ENCODE measurements at regions not wholly inside any gene's neighbourhood (a gene's known extent, or its start where the extent isn't known, plus 50 kb on each side); places are given as distances from the start of the nearest gene placed in this dataset.

- ATAC-seq (no peak), DNase-seq (no peak)
- intact Hi-C loops (cut with micrococcal nuclease): no loop called here
- ChIA-PET CTCF (no interaction called here), POLR2A (no interaction called here)
- no peaks in the 10 kb centered on the region for H3K9me3 Mint-ChIP-seq
- no peak overlapping the region for H3K27ac Mint-ChIP-seq
- no peak for TF ChIP-seq CTCF (IDR thresholded peaks at IDR 0.05)
- no peaks in the 10 kb centered on the region for H3K4me1 Mint-ChIP-seq (ENCODE audit: low read depth)
- H3K27me3 Mint-ChIP-seq: no peaks in the 10 kb centered on the region
- no peak overlapping the region for H3K4me3 Mint-ChIP-seq
- H3K36me3 Mint-ChIP-seq (ENCODE audit: low read depth): no peaks in the 10 kb centered on the region
These were observed 165.7 kb upstream of the RARB start for GRCh38 chr3:25262322-25262721.

DNA sequence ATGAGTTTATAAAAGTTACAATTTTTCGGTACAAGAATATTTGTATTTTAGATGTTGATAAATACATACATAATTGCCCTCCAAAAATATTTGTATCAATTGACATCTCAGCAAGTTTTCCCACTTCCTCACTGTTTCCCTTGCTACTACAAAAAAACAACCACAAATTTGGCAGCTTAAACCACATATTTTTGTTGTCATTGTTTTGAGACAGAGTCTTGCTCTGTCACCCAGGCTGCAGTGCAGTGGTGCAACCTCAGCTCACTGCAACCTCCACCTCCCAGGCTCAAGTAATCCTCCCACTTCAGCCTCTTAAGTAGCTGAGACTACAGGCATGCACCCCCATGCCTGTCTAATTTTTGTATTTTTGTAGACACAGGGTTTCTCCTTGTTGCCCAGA is 162.8 kb upstream of the RARB start:
- DNase-seq: no peak
- no peak for TF ChIP-seq CTCF (IDR thresholded peaks at IDR 0.05)
- ATAC-seq: no peak
- Mint-ChIP-seq H3K27me3 (no peaks in the 10 kb centered on the region), H3K4me3 (no peak overlapping the region), H3K36me3 (ENCODE audit: low read depth) (no peaks in the 10 kb centered on the region), H3K9me3 (no peaks in the 10 kb centered on the region), H3K27ac (no peak overlapping the region), H3K4me1 (ENCODE audit: low read depth) (no peaks in the 10 kb centered on the region)
- POLR2A ChIA-PET: no interaction called here
- intact Hi-C loops (cut with micrococcal nuclease): no loop called here
- CTCF ChIA-PET: no interaction called here

DNA sequence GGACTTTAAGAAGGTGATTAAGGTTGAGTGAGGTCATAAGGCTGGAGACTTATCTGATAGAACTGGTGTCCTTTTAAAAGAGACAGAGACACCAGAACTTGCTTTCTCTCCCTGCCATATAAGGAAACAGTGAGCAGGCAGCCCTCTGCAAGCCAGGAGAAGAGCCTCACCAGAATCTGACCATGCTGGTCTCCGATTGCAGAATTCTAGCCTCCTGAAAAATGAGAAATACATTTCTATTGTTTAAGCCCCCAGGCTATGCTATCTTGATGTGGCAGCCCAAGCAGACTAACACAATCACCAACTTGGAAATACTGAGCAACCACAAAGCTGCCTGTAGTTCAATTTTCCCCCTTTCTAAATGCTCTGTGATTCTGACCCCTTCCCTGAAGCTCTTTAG is 161.4 kb upstream of the RARB start:
- no peaks in the 10 kb centered on the region for H3K27me3 Mint-ChIP-seq
- no peaks in the 10 kb centered on the region for H3K4me1 Mint-ChIP-seq (ENCODE audit: low read depth)
- DNase-seq (no peak), ATAC-seq (no peak)
- H3K9me3 Mint-ChIP-seq: no peaks in the 10 kb centered on the region
- H3K4me3 Mint-ChIP-seq: no peak overlapping the region
- H3K27ac Mint-ChIP-seq: no peak overlapping the region
- TF ChIP-seq CTCF (IDR thresholded peaks at IDR 0.05): no peak
- H3K36me3 Mint-ChIP-seq (ENCODE audit: low read depth): no peaks in the 10 kb centered on the region
- CTCF ChIA-PET: no interaction called here
- intact Hi-C loops (cut with micrococcal nuclease): no loop called here
- POLR2A ChIA-PET: no interaction called here

DNA sequence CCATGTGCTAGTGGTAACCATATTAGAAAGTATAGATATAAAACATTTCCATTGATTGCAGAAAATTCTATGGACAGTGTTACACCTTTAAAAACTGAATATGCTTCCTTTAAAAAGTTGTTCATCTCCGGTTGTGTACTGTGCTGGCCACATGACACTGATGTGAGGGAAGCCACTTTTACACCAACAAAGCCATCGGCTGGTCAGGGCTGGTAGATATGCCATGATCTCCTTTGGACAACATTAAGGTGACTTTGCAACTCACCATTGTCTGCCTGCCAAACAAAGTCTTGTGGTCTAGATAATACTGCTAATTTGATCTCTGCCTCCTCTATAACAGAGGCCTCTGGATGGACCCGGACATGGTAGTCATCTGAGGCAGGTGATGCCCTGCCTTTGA is 156.0 kb upstream of the RARB start:
- intact Hi-C loops (cut with micrococcal nuclease): no loop called here
- DNase-seq (no peak), ATAC-seq (no peak)
- TF ChIP-seq CTCF (IDR thresholded peaks at IDR 0.05): no peak
- H3K4me3 Mint-ChIP-seq: no peak overlapping the region
- H3K36me3 Mint-ChIP-seq (ENCODE audit: low read depth): no peaks in the 10 kb centered on the region
- ChIA-PET POLR2A (no interaction called here), CTCF (no interaction called here)
- no peak overlapping the region for H3K27ac Mint-ChIP-seq
- no peaks in the 10 kb centered on the region for H3K4me1 Mint-ChIP-seq (ENCODE audit: low read depth)
- H3K27me3 Mint-ChIP-seq: no peaks in the 10 kb centered on the region
- no peaks in the 10 kb centered on the region for H3K9me3 Mint-ChIP-seq

DNA sequence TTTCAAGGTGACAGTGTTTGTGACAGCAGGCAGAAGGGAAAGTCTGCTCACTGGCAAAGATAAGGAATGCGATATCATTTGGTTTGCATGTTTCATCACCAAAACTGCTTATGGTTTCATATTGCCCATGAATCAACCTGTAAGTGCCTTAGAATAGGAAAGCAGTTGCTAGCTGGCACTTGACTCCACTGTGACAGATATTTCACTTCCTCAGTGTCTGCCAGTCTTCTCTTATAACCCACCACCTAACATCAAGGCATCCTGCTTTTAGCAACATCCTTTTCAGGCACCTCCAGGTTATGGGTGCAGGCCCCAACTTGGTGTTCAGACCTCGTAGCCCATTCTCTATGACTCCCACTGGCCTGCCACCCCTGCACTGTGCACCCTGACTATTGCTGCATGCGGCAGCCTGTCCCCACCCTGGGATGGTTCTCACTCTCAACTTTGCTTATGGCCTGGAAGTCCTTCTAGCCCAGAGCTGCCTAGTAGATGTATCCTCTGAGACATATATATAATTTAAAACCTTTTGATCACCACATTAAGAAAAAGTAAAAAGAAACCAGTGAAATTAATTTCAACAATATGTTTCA is 154.4 kb upstream of the RARB start:
- no peaks in the 10 kb centered on the region for H3K27me3 Mint-ChIP-seq
- no peak overlapping the region for H3K4me3 Mint-ChIP-seq
- POLR2A ChIA-PET: no interaction called here
- DNase-seq: no peak
- CTCF ChIA-PET: no interaction called here
- no peak for ATAC-seq
- H3K9me3 Mint-ChIP-seq: no peaks in the 10 kb centered on the region
- H3K27ac Mint-ChIP-seq: no peak overlapping the region
- TF ChIP-seq CTCF (IDR thresholded peaks at IDR 0.05): no peak
- H3K4me1 Mint-ChIP-seq (ENCODE audit: low read depth): no peaks in the 10 kb centered on the region
- intact Hi-C loops (cut with micrococcal nuclease): no loop called here
- H3K36me3 Mint-ChIP-seq (ENCODE audit: low read depth): no peaks in the 10 kb centered on the region

Data from activated CD8-positive, alpha-beta T cell treated with anti-CD3 and anti-CD28 coated beads for 36 hours (primary cell).